Activated T-helper 2 cell treated with anti-CD3 and anti-CD28 coated beads, Interferon-gamma antibody, Interleukin-2, Interleukin-4, amounts not matched to agents 10 μg/mL and 5 μg/mL and 100 μg/mL, durations not matched to agents 14 hours and 24 hours and 36 hours (primary cell): ENCODE measurements at regions not wholly inside any gene's neighbourhood (a gene's known extent, or its start where the extent isn't known, plus 50 kb on each side); places are given as distances from the start of the nearest gene placed in this dataset.
"Not testable (repeated sequence)": the region's sequence is repeated elsewhere in the genome, so short reads cannot be mapped to it uniquely, and the experiment has no call there.

Experiments used
- DNase-seq: peaks from one replicate; pipeline ENCODE4 v3.0.0; 2021; ENCODE audit warnings: low spot score
- H3K27ac Mint-ChIP-seq: one replicate; pipeline ENCODE4 v1.8.0; 2021; ENCODE audit warnings: mixed read lengths
- H3K27me3 Mint-ChIP-seq: one replicate; pipeline ENCODE4 v1.8.0; 2021; ENCODE audit warnings: low read depth, mixed read lengths
- H3K36me3 Mint-ChIP-seq: one replicate; pipeline ENCODE4 v1.8.0; 2021; ENCODE audit warnings: low read depth, mixed read lengths
- H3K4me1 Mint-ChIP-seq: one replicate; pipeline ENCODE4 v1.8.0; 2021; ENCODE audit warnings: low read depth, mixed read lengths
- H3K4me3 Mint-ChIP-seq: one replicate; pipeline ENCODE4 v1.8.0; 2021; ENCODE audit warnings: low read depth, mild to moderate bottlenecking, moderate library complexity, mixed read lengths
- H3K9me3 Mint-ChIP-seq: one replicate; pipeline ENCODE4 v1.8.0; 2021; ENCODE audit warnings: mixed read lengths
- intact Hi-C: fragments of 100-400 bp; cut with micrococcal nuclease; formaldehyde crosslinking; loops from one replicate; pipeline ENCODE4 v1.15.1; 2023

GRCh38 chr14:104394409-104394851, 185.1 kb upstream of the C14orf180 start:
- H3K4me1 Mint-ChIP-seq: peaks cover 29% of the 10 kb centered on the region
- DNase-seq: no peak
- no peak overlapping the region for H3K27ac Mint-ChIP-seq
- intact Hi-C loops: no loop called here
- H3K4me3 Mint-ChIP-seq: no peak overlapping the region
- H3K36me3 Mint-ChIP-seq: no peaks in the 10 kb centered on the region
- H3K27me3 Mint-ChIP-seq: no peaks in the 10 kb centered on the region
- peaks cover 18% of the 10 kb centered on the region for H3K9me3 Mint-ChIP-seq

GRCh38 chr14:104395276-104395675, 184.3 kb upstream of the C14orf180 start:
- peaks cover 19% of the 10 kb centered on the region for H3K9me3 Mint-ChIP-seq
- no peaks in the 10 kb centered on the region for H3K27me3 Mint-ChIP-seq
- H3K36me3 Mint-ChIP-seq: no peaks in the 10 kb centered on the region
- H3K4me1 Mint-ChIP-seq: peaks cover 27% of the 10 kb centered on the region
- intact Hi-C loops: no loop called here
- H3K27ac Mint-ChIP-seq: no peak overlapping the region
- no peak overlapping the region for H3K4me3 Mint-ChIP-seq
- DNase-seq: no peak

GRCh38 chr14:104395941-104396681, 183.5 kb upstream of the C14orf180 start:
- Mint-ChIP-seq H3K9me3 (peaks cover 19% of the 10 kb centered on the region), H3K27me3 (no peaks in the 10 kb centered on the region), H3K4me1 (peaks cover 27% of the 10 kb centered on the region), H3K4me3 (no peak overlapping the region), H3K36me3 (no peaks in the 10 kb centered on the region), H3K27ac (no peak overlapping the region)
- DNase-seq: no peak
- intact Hi-C loops: no loop called here

GRCh38 chr14:104396682-104397470, 182.7 kb upstream of the C14orf180 start:
- intact Hi-C loops: no loop called here
- H3K36me3 Mint-ChIP-seq: no peaks in the 10 kb centered on the region
- peaks cover 19% of the 10 kb centered on the region for H3K9me3 Mint-ChIP-seq
- H3K27me3 Mint-ChIP-seq: no peaks in the 10 kb centered on the region
- H3K27ac Mint-ChIP-seq: no peak overlapping the region
- DNase-seq: no peak
- peaks cover 25% of the 10 kb centered on the region for H3K4me1 Mint-ChIP-seq
- no peak overlapping the region for H3K4me3 Mint-ChIP-seq

- no peaks in the 10 kb centered on the region for H3K27me3 Mint-ChIP-seq
- H3K4me3 Mint-ChIP-seq: no peak overlapping the region
- peaks cover 19% of the 10 kb centered on the region for H3K9me3 Mint-ChIP-seq
- no peak overlapping the region for H3K27ac Mint-ChIP-seq
- H3K36me3 Mint-ChIP-seq: no peaks in the 10 kb centered on the region
- H3K4me1 Mint-ChIP-seq: peaks cover 22% of the 10 kb centered on the region
- no peak for DNase-seq
- intact Hi-C loops: no loop called here
Observed at GRCh38 chr14:104397956-104398355, 181.6 kb upstream of the C14orf180 start.

GRCh38 chr14:104398656-104399055, 180.9 kb upstream of the C14orf180 start:
- intact Hi-C loops: no loop called here
- Mint-ChIP-seq H3K27me3 (no peaks in the 10 kb centered on the region), H3K4me3 (no peak overlapping the region), H3K36me3 (no peaks in the 10 kb centered on the region), H3K4me1 (peaks cover 20% of the 10 kb centered on the region), H3K27ac (no peak overlapping the region), H3K9me3 (peaks cover 19% of the 10 kb centered on the region)
- no peak for DNase-seq

- Mint-ChIP-seq H3K4me3 (no peak overlapping the region), H3K27ac (no peak overlapping the region), H3K27me3 (no peaks in the 10 kb centered on the region), H3K4me1 (peaks cover 14% of the 10 kb centered on the region), H3K9me3 (peaks cover 19% of the 10 kb centered on the region), H3K36me3 (no peaks in the 10 kb centered on the region)
- DNase-seq: no peak
- intact Hi-C loops: no loop called here
Observed at GRCh38 chr14:104399432-104400155, 180.0 kb upstream of the C14orf180 start.

- no peak overlapping the region for H3K27ac Mint-ChIP-seq
- intact Hi-C loops: no loop called here
- DNase-seq: no peak
- peaks cover 19% of the 10 kb centered on the region for H3K9me3 Mint-ChIP-seq
- no peak overlapping the region for H3K4me3 Mint-ChIP-seq
- H3K36me3 Mint-ChIP-seq: no peaks in the 10 kb centered on the region
- peaks cover 8% of the 10 kb centered on the region for H3K4me1 Mint-ChIP-seq
- no peaks in the 10 kb centered on the region for H3K27me3 Mint-ChIP-seq
Observed at GRCh38 chr14:104400355-104400754, 179.2 kb upstream of the C14orf180 start.

- intact Hi-C loops: no loop called here
- DNase-seq: no peak
- Mint-ChIP-seq H3K36me3 (no peaks in the 10 kb centered on the region), H3K4me3 (no peak overlapping the region), H3K4me1 (peaks cover 4% of the 10 kb centered on the region), H3K27me3 (no peaks in the 10 kb centered on the region), H3K9me3 (peaks cover 19% of the 10 kb centered on the region), H3K27ac (no peak overlapping the region)
Observed at GRCh38 chr14:104401785-104402184, 177.8 kb upstream of the C14orf180 start.

GRCh38 chr14:104402303-104402702, 177.3 kb upstream of the C14orf180 start:
- H3K4me1 Mint-ChIP-seq, H3K27ac Mint-ChIP-seq, DNase-seq, H3K27me3 Mint-ChIP-seq, H3K36me3 Mint-ChIP-seq, H3K4me3 Mint-ChIP-seq, intact Hi-C loops: not testable (repeated sequence)
- peaks cover 14% of the 10 kb centered on the region for H3K9me3 Mint-ChIP-seq

GRCh38 chr14:104403421-104404220, 175.9 kb upstream of the C14orf180 start:
- Mint-ChIP-seq H3K9me3 (peaks cover 10% of the 10 kb centered on the region), H3K27me3 (no peaks in the 10 kb centered on the region), H3K36me3 (no peaks in the 10 kb centered on the region), H3K27ac (no peak overlapping the region), H3K4me1 (peaks cover 4% of the 10 kb centered on the region), H3K4me3 (no peak overlapping the region)
- intact Hi-C loops: no loop called here
- DNase-seq: no peak

- Mint-ChIP-seq H3K36me3 (no peaks in the 10 kb centered on the region), H3K27ac (no peak overlapping the region), H3K9me3 (peaks cover 12% of the 10 kb centered on the region), H3K4me3 (no peak overlapping the region), H3K4me1 (peaks cover under 1% of the 10 kb centered on the region), H3K27me3 (no peaks in the 10 kb centered on the region)
- DNase-seq: no peak
- intact Hi-C loops: no loop called here
Observed at GRCh38 chr14:104404922-104405321, 174.6 kb upstream of the C14orf180 start.
